Urinary bladder (tissue), 3 donors: ENCODE measurements at regions not wholly inside any gene's neighbourhood (a gene's known extent, or its start where the extent isn't known, plus 50 kb on each side); places are given as distances from the start of the nearest gene placed in this dataset.
A peak's percentile ranks its signal among the peaks of the same experiment; 100 is the strongest.

Source experiments
- DNase-seq: peaks from one replicate; pipeline ENCODE4 v3.0.0-alpha.2; 2015; ENCODE audit errors: extremely low spot score
- H3K27ac ChIP-seq: one replicate; pipeline ENCODE4 v1.5.1; 2013; ENCODE audit warnings: low read depth, mild to moderate bottlenecking, moderate library complexity
- H3K36me3 ChIP-seq: one replicate; pipeline ENCODE4 v1.6.1; 2013; ENCODE audit warnings: mild to moderate bottlenecking, moderate library complexity; ENCODE audit not compliant: insufficient read depth
- H3K4me1 ChIP-seq: one replicate; pipeline ENCODE4 v1.6.1; 2013; ENCODE audit warnings: mild to moderate bottlenecking, moderate library complexity; ENCODE audit not compliant: insufficient read depth
- H3K4me3 ChIP-seq: one replicate; pipeline ENCODE4 v1.5.1; 2013; ENCODE audit warnings: low read depth, low read length
- WGBS: extraction: QIAGEN DNeasy Blood & Tissue Kit; methylation state at CpG from one replicate; pipeline ENCODE4 v1.1.7; 2013; 5-methylcytosine and 5-hydroxymethylcytosine counted together
- donor health status: healthy with polysubstance abuse.
- donor health status: healthy.

GRCh38 chr2:149664896-149665295, 77.3 kb upstream of the MMADHC start:
- H3K36me3 ChIP-seq = no peaks in the 10 kb centered on the region
- no peaks in the 10 kb centered on the region for H3K4me1 ChIP-seq
- no peak for DNase-seq
- WGBS = 95% methylated on average over 3 of the region's 3 CpGs
- H3K27ac ChIP-seq = no peak overlapping the region
- H3K4me3 ChIP-seq = no peak overlapping the region

GRCh38 chr2:149662556-149662955, 75.0 kb upstream of the MMADHC start:
- H3K4me1 ChIP-seq = no peaks in the 10 kb centered on the region
- H3K27ac ChIP-seq = no peak overlapping the region
- H3K36me3 ChIP-seq = no peaks in the 10 kb centered on the region
- no peak for DNase-seq
- H3K4me3 ChIP-seq = no peak overlapping the region

GRCh38 chr2:149661844-149662243, 74.3 kb upstream of the MMADHC start:
- Histone ChIP-seq H3K4me3 (no peak overlapping the region), H3K27ac (no peak overlapping the region), H3K4me1 (no peaks in the 10 kb centered on the region), H3K36me3 (no peaks in the 10 kb centered on the region)
- 27% methylated on average over 1 of the region's 1 CpG for WGBS
- no peak for DNase-seq

GRCh38 chr2:149658553-149658952, 71.0 kb upstream of the MMADHC start:
- DNase-seq = no peak

GRCh38 chr2:149657401-149658040, 69.9 kb upstream of the MMADHC start:
- H3K4me3 ChIP-seq = no peak overlapping the region
- DNase-seq = no peak
- 94% methylated on average over 1 of the region's 1 CpG for WGBS
- no peak overlapping the region for H3K27ac ChIP-seq
- H3K4me1 ChIP-seq = no peaks in the 10 kb centered on the region
- no peaks in the 10 kb centered on the region for H3K36me3 ChIP-seq

More at GRCh38 chr2:149658553-149658952, 71.0 kb upstream of the MMADHC start:
- Histone ChIP-seq H3K4me3 (no peak overlapping the region), H3K4me1 (no peaks in the 10 kb centered on the region), H3K36me3 (no peaks in the 10 kb centered on the region), H3K27ac (no peak overlapping the region)

GRCh38 chr2:149656996-149657395, 69.4 kb upstream of the MMADHC start:
- no peak overlapping the region for H3K27ac ChIP-seq
- 80% methylated on average over 5 of the region's 5 CpGs for WGBS
- H3K36me3 ChIP-seq = no peaks in the 10 kb centered on the region
- DNase-seq = no peak
- no peaks in the 10 kb centered on the region for H3K4me1 ChIP-seq
- H3K4me3 ChIP-seq = no peak overlapping the region

- DNase-seq = no peak
- Histone ChIP-seq H3K36me3 (no peaks in the 10 kb centered on the region), H3K4me1 (no peaks in the 10 kb centered on the region), H3K4me3 (no peak overlapping the region), H3K27ac (no peak overlapping the region)
- 93% methylated on average over 3 of the region's 3 CpGs for WGBS
These were observed 66.4 kb upstream of the MMADHC start for GRCh38 chr2:149653831-149654445.

GRCh38 chr2:149652926-149653325, 65.4 kb upstream of the MMADHC start:
- H3K4me3 ChIP-seq = no peak overlapping the region
- no peak overlapping the region for H3K27ac ChIP-seq
- 59% methylated on average over 2 of the region's 2 CpGs for WGBS
- DNase-seq = no peak
- no peaks in the 10 kb centered on the region for H3K4me1 ChIP-seq
- no peaks in the 10 kb centered on the region for H3K36me3 ChIP-seq

GRCh38 chr2:149652526-149652925, 65.0 kb upstream of the MMADHC start:
- 46% methylated on average over 3 of the region's 3 CpGs for WGBS
- no peaks in the 10 kb centered on the region for H3K36me3 ChIP-seq
- no peak overlapping the region for H3K27ac ChIP-seq
- H3K4me3 ChIP-seq = no peak overlapping the region
- no peaks in the 10 kb centered on the region for H3K4me1 ChIP-seq
- peak; percentile 7 for DNase-seq

GRCh38 chr2:149651229-149651628, 63.7 kb upstream of the MMADHC start:
- Histone ChIP-seq H3K36me3 (no peaks in the 10 kb centered on the region), H3K4me1 (no peaks in the 10 kb centered on the region), H3K4me3 (no peak overlapping the region), H3K27ac (no peak overlapping the region)
- no peak for DNase-seq
- 87% methylated on average over 6 of the region's 6 CpGs for WGBS

GRCh38 chr2:149650006-149650405, 62.4 kb upstream of the MMADHC start:
- 79% methylated on average over 1 of the region's 1 CpG for WGBS
- H3K4me1 ChIP-seq = no peaks in the 10 kb centered on the region
- no peak overlapping the region for H3K4me3 ChIP-seq
- DNase-seq = no peak
- H3K27ac ChIP-seq = no peak overlapping the region
- H3K36me3 ChIP-seq = no peaks in the 10 kb centered on the region

- Histone ChIP-seq H3K4me1 (no peaks in the 10 kb centered on the region), H3K36me3 (no peaks in the 10 kb centered on the region), H3K27ac (peak overlapping the region; percentile 32), H3K4me3 (no peak overlapping the region)
- DNase-seq = no peak
- 50% methylated on average over 3 of the region's 3 CpGs for WGBS
These were observed 60.9 kb upstream of the MMADHC start for GRCh38 chr2:149648282-149649030.

- no peaks in the 10 kb centered on the region for H3K4me1 ChIP-seq
- H3K4me3 ChIP-seq = no peak overlapping the region
- no peaks in the 10 kb centered on the region for H3K36me3 ChIP-seq
These were observed 57.8 kb upstream of the MMADHC start for GRCh38 chr2:149645391-149645790.

More at GRCh38 chr2:149645391-149645790, 57.8 kb upstream of the MMADHC start:
- no peak overlapping the region for H3K27ac ChIP-seq
- DNase-seq = no peak
